Stimulated activated naive CD8-positive, alpha-beta T cell treated with anti-CD3 and anti-CD28 coated beads, Interleukin-15, Interleukin-2, amounts not matched to agents 100 ng/mL and 50 ng/mL, for 24 hours (primary cell): ENCODE measurements at regions not wholly inside any gene's neighbourhood (a gene's known extent, or its start where the extent isn't known, plus 50 kb on each side); places are given as distances from the start of the nearest gene placed in this dataset.
A peak's percentile ranks its signal among the peaks of the same experiment; 100 is the strongest.

ENCODE experiments used
- H3K27ac Mint-ChIP-seq: one replicate; pipeline ENCODE4 v1.8.0; 2021; ENCODE audit warnings: mild to moderate bottlenecking, mixed read lengths
- H3K27me3 Mint-ChIP-seq: one replicate; pipeline ENCODE4 v1.8.0; 2021; ENCODE audit warnings: mixed read lengths
- H3K36me3 Mint-ChIP-seq: one replicate; pipeline ENCODE4 v1.8.0; 2021; ENCODE audit warnings: low read depth, mixed read lengths
- H3K4me1 Mint-ChIP-seq: one replicate; pipeline ENCODE4 v1.8.0; 2021; ENCODE audit warnings: low read depth, mixed read lengths
- H3K4me3 Mint-ChIP-seq: one replicate; pipeline ENCODE4 v1.8.0; 2021; ENCODE audit warnings: mild to moderate bottlenecking, mixed read lengths
- H3K9me3 Mint-ChIP-seq: one replicate; pipeline ENCODE4 v1.8.0; 2021; ENCODE audit warnings: mixed read lengths

DNA sequence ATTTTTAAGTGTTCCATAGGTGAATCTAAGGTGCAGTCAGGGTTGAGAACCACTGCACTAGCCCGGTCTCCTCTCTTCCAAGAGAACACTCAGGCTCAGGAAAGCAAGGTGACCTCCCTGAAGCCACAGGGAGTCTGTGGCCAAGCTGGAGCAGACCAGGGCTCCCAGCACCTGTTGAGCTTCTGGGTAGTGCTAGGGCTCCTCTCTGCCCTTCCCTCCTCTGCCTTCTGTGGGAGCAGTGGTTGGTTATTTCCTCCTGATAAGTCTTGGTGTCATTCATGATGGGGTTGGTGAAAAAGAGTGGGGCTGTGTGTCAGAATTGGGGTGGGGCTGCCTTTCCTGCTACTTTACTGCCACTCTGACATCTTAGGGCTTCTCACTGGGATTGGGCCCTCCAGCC is 163.1 kb upstream of the UMPS start:
- Mint-ChIP-seq H3K27ac (no peak overlapping the region), H3K4me3 (no peak overlapping the region), H3K4me1 (no peaks in the 10 kb centered on the region), H3K9me3 (no peaks in the 10 kb centered on the region), H3K36me3 (no peaks in the 10 kb centered on the region), H3K27me3 (peaks cover 13% of the 10 kb centered on the region)

GRCh38 chr3:124569761-124570160 is 160.5 kb upstream of the UMPS start:
- H3K4me1 Mint-ChIP-seq: no peaks in the 10 kb centered on the region
- H3K27ac Mint-ChIP-seq: no peak overlapping the region
- H3K27me3 Mint-ChIP-seq: peaks cover 4% of the 10 kb centered on the region

DNA sequence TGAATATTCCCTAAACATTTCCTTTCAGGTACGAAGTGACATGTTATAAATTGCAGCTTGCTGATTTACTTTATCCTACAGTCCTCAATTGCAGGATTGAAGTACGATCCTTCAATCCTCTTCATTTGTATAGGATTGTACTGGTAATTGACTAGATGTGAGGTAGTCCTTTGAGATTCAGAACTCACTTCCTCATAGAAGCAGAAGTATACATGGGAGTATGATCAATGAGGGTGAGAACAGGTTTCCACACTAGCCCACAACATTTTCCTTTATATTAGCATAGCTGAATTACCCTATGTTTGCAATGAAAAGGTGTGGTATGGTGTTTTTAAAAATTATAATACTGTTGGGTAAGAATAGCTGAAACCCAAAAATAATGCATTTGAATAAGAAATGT is 160.0 kb upstream of the UMPS start:
- no peaks in the 10 kb centered on the region for H3K9me3 Mint-ChIP-seq
- no peak overlapping the region for H3K4me3 Mint-ChIP-seq
- H3K27ac Mint-ChIP-seq: no peak overlapping the region
- no peaks in the 10 kb centered on the region for H3K36me3 Mint-ChIP-seq
- H3K27me3 Mint-ChIP-seq: peaks cover 4% of the 10 kb centered on the region
- H3K4me1 Mint-ChIP-seq: no peaks in the 10 kb centered on the region

More at GRCh38 chr3:124569761-124570160, 160.5 kb upstream of the UMPS start:
- no peaks in the 10 kb centered on the region for H3K36me3 Mint-ChIP-seq
- no peaks in the 10 kb centered on the region for H3K9me3 Mint-ChIP-seq
- H3K4me3 Mint-ChIP-seq: no peak overlapping the region

DNA sequence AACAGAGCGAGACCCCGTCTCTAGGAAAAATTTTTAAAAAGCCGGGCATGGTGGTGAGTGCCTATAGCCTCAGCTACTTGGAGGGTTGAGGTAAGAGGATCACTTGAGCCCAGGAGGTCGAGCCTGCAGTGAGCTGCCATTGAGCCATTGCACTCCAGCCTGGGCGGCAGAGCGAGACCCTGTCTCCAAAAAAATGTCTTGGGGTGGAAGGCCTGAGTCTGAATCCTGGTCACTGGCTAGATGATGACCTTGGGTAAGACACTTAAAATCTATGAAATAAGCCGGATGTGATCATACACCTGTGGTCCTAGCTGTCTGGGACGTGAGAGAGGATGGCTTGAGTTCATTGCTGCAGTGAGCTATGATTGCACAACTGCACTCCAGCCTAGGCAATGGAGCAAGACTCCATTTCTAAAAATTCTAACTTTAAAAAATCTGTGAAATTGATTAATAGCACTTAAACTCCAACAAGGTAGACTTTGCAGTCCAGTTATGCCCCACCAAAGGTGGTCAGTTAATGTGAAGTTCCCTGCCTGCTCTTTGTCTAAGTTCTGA is 157.3 kb upstream of the UMPS start:
- H3K27ac Mint-ChIP-seq: no peak overlapping the region
- H3K27me3 Mint-ChIP-seq: peaks cover 9% of the 10 kb centered on the region
- H3K4me3 Mint-ChIP-seq: no peak overlapping the region
- H3K4me1 Mint-ChIP-seq: peaks cover 5% of the 10 kb centered on the region
- H3K9me3 Mint-ChIP-seq: no peaks in the 10 kb centered on the region
- no peaks in the 10 kb centered on the region for H3K36me3 Mint-ChIP-seq

DNA sequence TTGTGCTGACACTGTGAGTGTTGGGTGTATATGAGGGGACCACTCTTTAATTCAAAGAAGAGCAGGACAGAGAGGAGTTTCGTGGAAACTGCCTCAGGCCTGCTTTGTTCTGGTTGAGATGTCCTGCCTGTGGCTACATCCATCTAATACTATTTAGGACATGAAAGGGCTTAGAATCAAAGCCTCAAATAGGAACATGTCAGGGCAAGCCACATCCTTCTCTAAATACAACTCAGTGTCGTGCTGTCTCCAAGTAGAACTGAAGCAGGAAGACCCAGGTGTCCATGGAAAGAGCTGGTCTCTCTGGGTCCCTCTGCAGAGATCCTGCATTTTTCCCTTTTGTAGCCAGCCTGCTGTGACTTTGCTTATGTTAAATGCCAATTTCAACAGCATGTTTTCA is 156.2 kb upstream of the UMPS start:
- Mint-ChIP-seq H3K9me3 (no peaks in the 10 kb centered on the region), H3K27ac (no peak overlapping the region), H3K4me1 (peaks cover 5% of the 10 kb centered on the region), H3K36me3 (no peaks in the 10 kb centered on the region), H3K4me3 (no peak overlapping the region), H3K27me3 (peaks cover 5% of the 10 kb centered on the region)

- Mint-ChIP-seq H3K9me3 (no peaks in the 10 kb centered on the region), H3K27me3 (peaks cover 15% of the 10 kb centered on the region), H3K27ac (no peak overlapping the region), H3K36me3 (no peaks in the 10 kb centered on the region), H3K4me1 (peaks cover 5% of the 10 kb centered on the region), H3K4me3 (no peak overlapping the region)
These were observed 153.4 kb upstream of the UMPS start for GRCh38 chr3:124576565-124577493.

- Mint-ChIP-seq H3K27me3 (peaks cover 20% of the 10 kb centered on the region), H3K27ac (no peak overlapping the region), H3K4me3 (no peak overlapping the region), H3K36me3 (no peaks in the 10 kb centered on the region), H3K4me1 (peaks cover 5% of the 10 kb centered on the region), H3K9me3 (no peaks in the 10 kb centered on the region)
These were observed 152.6 kb upstream of the UMPS start for GRCh38 chr3:124577494-124578167.

GRCh38 chr3:124579641-124580040 is 150.6 kb upstream of the UMPS start:
- Mint-ChIP-seq H3K27me3 (peaks cover 35% of the 10 kb centered on the region), H3K4me1 (peaks cover 8% of the 10 kb centered on the region), H3K9me3 (no peaks in the 10 kb centered on the region), H3K36me3 (no peaks in the 10 kb centered on the region), H3K27ac (no peak overlapping the region), H3K4me3 (no peak overlapping the region)

- Mint-ChIP-seq H3K27ac (no peak overlapping the region), H3K9me3 (no peaks in the 10 kb centered on the region), H3K4me1 (peaks cover 18% of the 10 kb centered on the region), H3K36me3 (no peaks in the 10 kb centered on the region), H3K27me3 (peaks cover 55% of the 10 kb centered on the region), H3K4me3 (no peak overlapping the region)
These were observed 148.1 kb upstream of the UMPS start for GRCh38 chr3:124582196-124582595.

DNA sequence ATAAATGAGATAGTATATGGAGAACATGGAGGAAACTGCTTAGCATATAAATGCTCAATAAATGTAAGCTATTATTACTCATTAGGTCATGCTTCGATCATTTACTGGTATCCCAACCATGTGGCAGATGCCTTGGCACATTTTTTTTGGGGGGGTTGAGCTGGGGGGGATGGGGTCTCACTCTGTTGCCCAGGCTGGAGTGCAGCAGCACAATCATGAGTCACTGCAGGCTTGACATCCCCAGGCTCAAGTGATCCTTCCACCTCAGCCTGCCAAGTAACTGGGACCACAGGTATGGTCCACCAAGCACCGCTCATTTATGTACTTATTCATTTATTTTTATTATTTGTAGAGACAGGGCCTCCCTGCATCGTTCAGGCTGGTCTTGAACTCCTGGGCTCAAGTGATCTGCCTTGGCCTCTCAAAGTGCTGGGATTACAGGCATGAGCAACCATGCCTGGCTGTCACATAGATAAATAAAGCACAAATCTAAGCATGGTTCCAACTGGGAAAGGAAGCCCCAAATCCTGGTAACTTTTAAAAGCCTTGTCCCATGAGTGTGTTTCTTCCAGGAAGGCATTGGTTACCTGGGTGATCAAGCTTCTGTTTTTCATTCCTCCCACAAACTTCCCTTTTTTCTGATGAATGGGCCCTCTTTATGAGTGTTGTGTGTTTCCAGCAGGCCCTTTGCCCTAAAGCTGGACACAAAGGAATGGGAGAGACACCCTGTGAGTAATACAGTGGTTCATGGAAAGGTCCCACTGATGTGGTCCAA is 147.4 kb upstream of the UMPS start:
- no peak overlapping the region for H3K27ac Mint-ChIP-seq
- H3K4me3 Mint-ChIP-seq: no peak overlapping the region
- H3K36me3 Mint-ChIP-seq: no peaks in the 10 kb centered on the region
- H3K27me3 Mint-ChIP-seq: peaks cover 58% of the 10 kb centered on the region
- H3K4me1 Mint-ChIP-seq: peaks cover 17% of the 10 kb centered on the region
- no peaks in the 10 kb centered on the region for H3K9me3 Mint-ChIP-seq

- peaks cover 20% of the 10 kb centered on the region for H3K4me1 Mint-ChIP-seq
- H3K9me3 Mint-ChIP-seq: no peaks in the 10 kb centered on the region
- H3K4me3 Mint-ChIP-seq: peak overlapping the region; percentile 50
- H3K36me3 Mint-ChIP-seq: no peaks in the 10 kb centered on the region
- H3K27ac Mint-ChIP-seq: peak overlapping the region; percentile 6
- H3K27me3 Mint-ChIP-seq: peaks cover 67% of the 10 kb centered on the region
These were observed 146.1 kb upstream of the UMPS start for GRCh38 chr3:124584245-124584551.

DNA sequence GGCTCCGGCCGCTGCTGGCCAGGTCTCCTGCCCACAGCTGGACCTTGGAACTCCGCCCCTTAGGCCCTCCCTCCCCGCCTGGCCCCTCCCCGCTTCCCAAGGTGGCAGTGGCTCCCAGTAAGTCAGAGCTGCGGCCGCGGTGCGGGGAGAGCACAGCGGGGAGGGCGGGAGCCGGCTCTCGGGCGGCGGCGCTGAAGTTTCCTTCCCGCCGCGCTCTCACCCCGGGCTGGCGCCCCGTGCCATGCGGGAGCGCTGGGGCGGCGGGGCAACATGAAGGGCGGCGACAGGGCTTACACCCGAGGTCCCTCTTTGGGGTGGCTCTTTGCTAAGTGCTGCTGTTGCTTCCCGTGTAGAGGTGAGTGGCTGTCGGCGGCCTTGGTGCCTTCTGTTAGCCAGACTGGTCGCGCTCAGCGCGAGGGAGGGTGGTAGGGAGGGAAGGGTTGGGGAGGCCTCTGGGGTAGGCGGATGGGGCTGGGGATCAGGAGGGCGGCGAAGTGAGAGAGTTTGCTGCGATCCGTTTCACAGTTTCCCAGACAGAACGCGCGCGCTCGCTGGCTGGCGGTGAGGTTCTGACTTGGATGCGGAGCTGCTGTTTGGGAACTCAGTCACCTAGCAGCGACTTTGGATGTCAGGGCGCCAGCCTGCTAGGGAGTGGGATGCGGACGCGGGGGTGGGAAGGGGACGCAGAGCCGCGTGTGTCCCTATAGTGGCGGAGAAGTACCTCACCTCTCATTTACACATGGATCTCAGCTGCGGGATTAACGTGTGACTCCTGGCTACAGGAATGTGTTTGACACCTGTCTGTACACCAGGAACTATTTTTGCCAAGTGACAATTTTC is 145.5 kb upstream of the UMPS start:
- Mint-ChIP-seq H3K27me3 (peaks cover 68% of the 10 kb centered on the region), H3K9me3 (no peaks in the 10 kb centered on the region), H3K4me1 (peaks cover 20% of the 10 kb centered on the region), H3K36me3 (no peaks in the 10 kb centered on the region), H3K4me3 (peak overlapping the region; percentile 82), H3K27ac (no peak overlapping the region)

GRCh38 chr3:124586126-124587052 is 143.9 kb upstream of the UMPS start:
- Mint-ChIP-seq H3K27me3 (peaks cover 69% of the 10 kb centered on the region), H3K36me3 (no peaks in the 10 kb centered on the region), H3K4me3 (peak overlapping the region; percentile 82), H3K9me3 (no peaks in the 10 kb centered on the region), H3K27ac (peak overlapping the region; percentile 62), H3K4me1 (peaks cover 23% of the 10 kb centered on the region)
